Fibroblast of lung (primary cell): ENCODE measurements at regions not wholly inside any gene's neighbourhood (a gene's known extent, or its start where the extent isn't known, plus 50 kb on each side); places are given as distances from the start of the nearest gene placed in this dataset.

ENCODE experiments used
- DNase-seq, 2 donors: peaks; one replicate each; pipeline versions ENCODE4 v3.0.0 to v3.0.0-alpha.2; 2010; ENCODE audit warnings: low read depth in 2 of 2
- H2AFZ ChIP-seq: 2 replicates; pipeline ENCODE4 v1.5.1; 2012; ENCODE audit warnings: low read length, control low read depth, inconsistent platforms
- H3K27ac ChIP-seq: 2 replicates; pipeline ENCODE4 v1.5.1; 2011; ENCODE audit warnings: low read length, control low read depth; ENCODE audit not compliant: insufficient read depth
- H3K27me3 ChIP-seq: 2 replicates; pipeline ENCODE4 v1.5.1; 2011; ENCODE audit warnings: mild to moderate bottlenecking, low read length; ENCODE audit not compliant: control insufficient read depth, insufficient read depth
- H3K36me3 ChIP-seq: 2 replicates; pipeline ENCODE4 v1.5.1; 2011; ENCODE audit warnings: low read length; ENCODE audit not compliant: control insufficient read depth, insufficient read depth
- H3K4me1 ChIP-seq: 2 replicates; pipeline ENCODE4 v1.5.1; 2011; ENCODE audit warnings: low read length; ENCODE audit not compliant: control insufficient read depth, insufficient read depth; ENCODE audit errors: extremely low read depth
- H3K4me2 ChIP-seq: 2 replicates; pipeline ENCODE4 v1.5.1; 2011; ENCODE audit warnings: low read length, control low read depth; ENCODE audit not compliant: insufficient read depth; ENCODE audit errors: extremely low read depth
- H3K4me3 ChIP-seq, 4 experiments: fragments of 200-600 bp in 1 of 4; sonication (generic) in 1 of 4; replicated peaks in 1 of 4; 2 replicates each; pipeline ENCODE4 v1.5.1; 2011 to 2016; ENCODE audit warnings: low read length in 4 of 4, low read depth in 3 of 4, mild to moderate bottlenecking in 3 of 4, control low read depth in 2 of 4, inconsistent platforms in 1 of 4, mixed read lengths in 1 of 4; ENCODE audit not compliant: insufficient read depth in 1 of 4; ENCODE audit errors: control extremely low read depth in 1 of 4
- H3K79me2 ChIP-seq: 2 replicates; pipeline ENCODE4 v1.5.1; 2012; ENCODE audit warnings: mild to moderate bottlenecking, low read length, inconsistent platforms; ENCODE audit not compliant: control insufficient read depth, insufficient read depth
- H3K9ac ChIP-seq: 2 replicates; pipeline ENCODE4 v1.5.1; 2011; ENCODE audit warnings: mild to moderate bottlenecking, low read length, control low read depth; ENCODE audit not compliant: insufficient read depth
- H3K9me3 ChIP-seq: 2 replicates; pipeline ENCODE4 v1.5.1; 2012; ENCODE audit warnings: low read depth, low read length; ENCODE audit not compliant: control insufficient read depth, insufficient read depth
- H4K20me1 ChIP-seq: 2 replicates; pipeline ENCODE4 v1.5.1; 2011; ENCODE audit warnings: low read length; ENCODE audit not compliant: control insufficient read depth, insufficient read depth; ENCODE audit errors: extremely low read depth
- EZH2 ChIP-seq: IDR thresholded peaks from 2 replicates; pipeline ENCODE4 v1.5.1; 2012; ENCODE audit warnings: low read length, control low read depth, mild to moderate bottlenecking; ENCODE audit errors: missing control alignments
- TF ChIP-seq, protein P1 (sequence below), 2 donors: IDR thresholded peaks in 1 of 2; conservative IDR thresholded peaks in 1 of 2; 1 replicate in 1 of 2; 2 replicates in 1 of 2; pipeline ENCODE4 v1.5.1; 2011 to 2012; ENCODE audit warnings: low read length in 2 of 2, control low read depth in 1 of 2, inconsistent platforms in 1 of 2, low read depth in 1 of 2, mild to moderate bottlenecking in 1 of 2

DNA sequence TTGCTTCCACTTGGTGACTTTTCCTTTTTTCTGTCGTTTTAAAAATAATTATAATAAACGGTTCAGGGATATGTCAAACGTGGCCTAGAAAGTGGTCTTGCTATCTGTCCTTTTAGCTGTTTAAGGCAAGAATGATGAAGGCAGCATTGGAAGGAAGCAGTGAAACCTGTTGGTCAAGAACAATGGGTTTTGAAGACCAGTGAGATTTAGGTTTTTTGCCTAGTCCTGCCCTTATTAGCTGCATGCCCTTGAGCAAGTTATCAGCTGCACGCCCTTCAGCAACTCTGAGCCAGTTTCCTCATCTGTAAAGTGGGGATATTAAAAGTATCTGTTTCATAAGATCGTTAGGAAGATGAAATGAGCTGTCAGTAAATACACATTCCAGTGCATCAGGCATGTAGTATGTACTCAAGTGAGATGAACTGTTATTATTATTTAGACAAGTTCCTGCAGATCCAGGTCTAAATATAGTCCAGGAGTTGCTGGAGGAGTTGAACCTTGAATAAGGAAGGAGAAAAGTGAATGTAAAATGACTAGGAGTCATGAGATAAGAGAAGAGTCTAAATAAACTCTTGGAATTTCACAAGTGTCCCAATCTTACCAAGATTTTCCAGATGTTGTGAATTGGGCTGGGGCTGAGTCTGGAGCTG is 90.8 kb upstream of the HSD17B12 start:
- no peak overlapping the region for H3K4me3 ChIP-seq
- H2AFZ ChIP-seq = no peak overlapping the region
- no peaks in the 10 kb centered on the region for H3K36me3 ChIP-seq
- no peaks in the 10 kb centered on the region for H3K4me1 ChIP-seq
- DNase-seq = no peak
- no peak overlapping the region for H3K27ac ChIP-seq
- no peaks in the 10 kb centered on the region for H3K9me3 ChIP-seq
- TF ChIP-seq, protein P1, sequence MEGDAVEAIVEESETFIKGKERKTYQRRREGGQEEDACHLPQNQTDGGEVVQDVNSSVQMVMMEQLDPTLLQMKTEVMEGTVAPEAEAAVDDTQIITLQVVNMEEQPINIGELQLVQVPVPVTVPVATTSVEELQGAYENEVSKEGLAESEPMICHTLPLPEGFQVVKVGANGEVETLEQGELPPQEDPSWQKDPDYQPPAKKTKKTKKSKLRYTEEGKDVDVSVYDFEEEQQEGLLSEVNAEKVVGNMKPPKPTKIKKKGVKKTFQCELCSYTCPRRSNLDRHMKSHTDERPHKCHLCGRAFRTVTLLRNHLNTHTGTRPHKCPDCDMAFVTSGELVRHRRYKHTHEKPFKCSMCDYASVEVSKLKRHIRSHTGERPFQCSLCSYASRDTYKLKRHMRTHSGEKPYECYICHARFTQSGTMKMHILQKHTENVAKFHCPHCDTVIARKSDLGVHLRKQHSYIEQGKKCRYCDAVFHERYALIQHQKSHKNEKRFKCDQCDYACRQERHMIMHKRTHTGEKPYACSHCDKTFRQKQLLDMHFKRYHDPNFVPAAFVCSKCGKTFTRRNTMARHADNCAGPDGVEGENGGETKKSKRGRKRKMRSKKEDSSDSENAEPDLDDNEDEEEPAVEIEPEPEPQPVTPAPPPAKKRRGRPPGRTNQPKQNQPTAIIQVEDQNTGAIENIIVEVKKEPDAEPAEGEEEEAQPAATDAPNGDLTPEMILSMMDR (conservative IDR thresholded peaks at IDR 0.05 in 1 of 2, IDR thresholded peaks at IDR 0.05 in 1 of 2; ENCODE audit: low read depth in 1 of 2, low read length in 2 of 2) = no peak
- TF ChIP-seq EZH2 = no peak
- H4K20me1 ChIP-seq = no peaks in the 10 kb centered on the region
- no peak overlapping the region for H3K9ac ChIP-seq
- H3K27me3 ChIP-seq = peaks cover 5% of the 10 kb centered on the region
- no peak overlapping the region for H3K4me2 ChIP-seq
- no peaks in the 10 kb centered on the region for H3K79me2 ChIP-seq

DNA sequence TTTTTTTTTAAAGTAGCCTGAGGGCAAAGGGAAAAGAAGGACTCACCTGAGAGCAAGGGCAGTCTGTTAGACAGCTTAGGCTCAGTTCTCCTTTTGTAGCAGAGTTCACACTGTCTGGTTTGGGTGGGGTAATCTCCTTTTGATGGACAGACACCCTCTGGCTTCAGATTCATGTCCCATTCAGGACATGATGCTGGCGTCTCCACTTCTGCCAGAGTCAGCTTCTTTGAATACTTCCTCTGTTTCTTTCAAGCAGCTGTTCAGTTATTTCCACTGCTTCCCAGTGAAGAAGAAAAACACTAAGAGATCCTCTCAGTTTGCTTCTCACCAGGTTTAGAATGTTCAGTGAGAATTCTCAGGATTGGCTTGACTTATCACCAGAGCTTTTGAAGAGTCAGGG is 79.0 kb upstream of the HSD17B12 start:
- H3K27me3 ChIP-seq = peaks cover 3% of the 10 kb centered on the region
- no peak overlapping the region for H3K4me3 ChIP-seq
- H2AFZ ChIP-seq = no peak overlapping the region
- H3K4me2 ChIP-seq = no peak overlapping the region
- no peak overlapping the region for H3K27ac ChIP-seq
- H3K36me3 ChIP-seq = no peaks in the 10 kb centered on the region
- no peaks in the 10 kb centered on the region for H3K9me3 ChIP-seq
- no peak overlapping the region for H3K9ac ChIP-seq
- H3K4me1 ChIP-seq = no peaks in the 10 kb centered on the region
- H4K20me1 ChIP-seq = no peaks in the 10 kb centered on the region
- DNase-seq = no peak
- H3K79me2 ChIP-seq = no peaks in the 10 kb centered on the region
- no peak for TF ChIP-seq EZH2
- TF ChIP-seq, protein P1 (conservative IDR thresholded peaks at IDR 0.05 in 1 of 2, IDR thresholded peaks at IDR 0.05 in 1 of 2; ENCODE audit: low read depth in 1 of 2, low read length in 2 of 2) = no peak

DNA sequence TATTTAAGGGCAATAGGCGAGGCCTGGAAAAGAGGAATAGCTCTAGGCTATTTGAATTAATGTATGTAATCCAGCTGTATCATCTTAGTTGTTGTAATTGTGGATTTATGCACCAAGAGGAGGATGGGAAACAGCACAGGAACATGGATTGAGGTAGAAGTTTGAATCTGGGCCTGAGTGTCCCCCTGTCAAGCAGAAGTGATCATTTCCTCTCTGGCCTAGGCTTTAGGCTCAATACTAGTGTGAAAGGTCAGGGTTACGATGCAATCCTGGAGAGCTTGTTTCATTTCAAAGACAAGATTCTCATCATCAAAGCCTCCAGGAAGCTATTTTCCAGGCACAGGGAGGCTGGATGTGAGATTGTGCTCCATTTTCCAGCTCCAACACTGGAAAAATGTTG is 77.9 kb upstream of the HSD17B12 start:
- Histone ChIP-seq H2AFZ (no peak overlapping the region), H3K36me3 (no peaks in the 10 kb centered on the region), H3K4me2 (no peak overlapping the region), H3K9ac (no peak overlapping the region), H3K79me2 (no peaks in the 10 kb centered on the region), H3K27ac (no peak overlapping the region), H4K20me1 (no peaks in the 10 kb centered on the region), H3K27me3 (no peaks in the 10 kb centered on the region), H3K4me3 (no peak overlapping the region), H3K9me3 (no peaks in the 10 kb centered on the region), H3K4me1 (no peaks in the 10 kb centered on the region)
- TF ChIP-seq, protein P1 (conservative IDR thresholded peaks at IDR 0.05 in 1 of 2, IDR thresholded peaks at IDR 0.05 in 1 of 2; ENCODE audit: low read depth in 1 of 2, low read length in 2 of 2) = no peak
- no peak for TF ChIP-seq EZH2
- DNase-seq = no peak
